ENCODE measurements at regions not wholly inside any gene's neighbourhood (a gene's known extent, or its start where the extent isn't known, plus 50 kb on each side); places are given as distances from the start of the nearest gene placed in this dataset.
"Not testable (repeated sequence)": the region's sequence is repeated elsewhere in the genome, so short reads cannot be mapped to it uniquely, and the experiment has no call there.

- not testable (repeated sequence) for DNase-seq
Observed at GRCh38 chr5:177664737-177665136, 64.8 kb downstream of the B4GALT7 start.

- not testable (repeated sequence) for DNase-seq
Observed at GRCh38 chr5:177665172-177665571, 65.2 kb downstream of the B4GALT7 start.

- DNase-seq: not testable (repeated sequence)
Observed at GRCh38 chr5:177665960-177666359, 66.0 kb downstream of the B4GALT7 start.

GRCh38 chr5:177671035-177671754 is 71.3 kb downstream of the B4GALT7 start:
- DNase-seq: not testable (repeated sequence)

- DNase-seq: peak; percentile 69
Observed at GRCh38 chr5:177671755-177672690, 72.1 kb downstream of the B4GALT7 start.
